IMR-90 (cell line): ENCODE measurements at regions not wholly inside any gene's neighbourhood (a gene's known extent, or its start where the extent isn't known, plus 50 kb on each side); places are given as distances from the start of the nearest gene placed in this dataset.

Experiments
- CEBPB ChIP-seq: IDR thresholded peaks from 2 replicates; pipeline ENCODE4 v1.6.1; 2012; ENCODE audit warnings: low read depth, low read length, improper control_type of control experiment
- FOS ChIP-seq: fragments of 150-350 bp; IDR thresholded peaks from 2 replicates; pipeline ENCODE4 v1.6.1; 2016; ENCODE audit warnings: low read depth, low read length
- MAFK ChIP-seq: IDR thresholded peaks from 2 replicates; pipeline ENCODE4 v1.6.1; 2012; ENCODE audit warnings: low read depth, low read length, improper control_type of control experiment
- MXI1 ChIP-seq: IDR thresholded peaks from 2 replicates; pipeline ENCODE4 v1.6.1; 2012; ENCODE audit warnings: low read depth, mild to moderate bottlenecking, low read length, moderate library complexity, borderline replicate concordance
- POLR2A ChIP-seq: IDR thresholded peaks from 2 replicates; pipeline ENCODE4 v1.6.1; 2012; ENCODE audit warnings: mild to moderate bottlenecking, low read depth, low read length
- RAD21 ChIP-seq: IDR thresholded peaks from 2 replicates; pipeline ENCODE4 v1.6.1; 2012; ENCODE audit warnings: low read length, improper control_type of control experiment
- SMC3 ChIP-seq: fragments of 150-350 bp; IDR thresholded peaks from 2 replicates; pipeline ENCODE4 v1.6.1; 2016; ENCODE audit warnings: low read depth, mild to moderate bottlenecking, antibody characterized with exemption, low read length, moderate library complexity
- TF ChIP-seq, protein P1 (sequence below): conservative IDR thresholded peaks from 2 replicates; pipeline ENCODE4 v1.5.1; 2012; ENCODE audit warnings: mild to moderate bottlenecking, low read depth, low read length, improper control_type of control experiment
- TF ChIP-seq, protein P2 (sequence below): fragments of 150-350 bp; IDR thresholded peaks from 2 replicates; pipeline ENCODE4 v1.6.1; 2016; ENCODE audit warnings: low read depth, mild to moderate bottlenecking, low read length, moderate library complexity, borderline replicate concordance

DNA sequence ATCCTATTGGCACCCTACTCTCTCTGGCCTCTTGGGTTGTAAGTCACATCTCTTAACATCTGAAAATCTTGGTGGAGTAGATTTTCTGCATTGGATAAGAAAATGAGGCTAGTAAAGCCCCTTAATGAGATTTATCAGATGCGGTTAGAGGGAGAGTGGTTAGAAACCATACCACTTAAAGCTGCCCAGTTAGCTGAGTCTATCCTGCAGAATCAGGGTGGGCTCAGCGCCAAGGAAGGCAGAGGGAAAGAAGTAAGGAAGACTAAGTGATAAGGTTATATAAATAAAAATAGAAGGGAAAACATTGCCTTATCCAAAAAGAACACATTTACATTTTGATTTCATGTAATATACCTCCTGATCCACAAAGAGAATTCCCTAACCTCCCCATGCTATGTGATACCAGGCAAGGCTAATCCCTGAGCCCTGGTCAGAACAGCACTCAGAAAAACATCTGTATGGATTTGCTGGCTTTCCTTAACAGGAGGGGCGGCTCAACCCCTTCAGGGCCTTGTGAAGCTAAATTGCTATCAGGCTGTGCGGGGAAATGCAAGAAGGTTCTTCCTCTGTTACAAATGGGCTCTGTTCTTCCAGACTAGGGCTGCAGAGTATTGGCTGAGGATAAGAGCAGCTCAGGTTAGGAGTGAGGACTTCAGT lies 101.7 kb downstream of the SNX19 start:
- TF ChIP-seq, protein P1, sequence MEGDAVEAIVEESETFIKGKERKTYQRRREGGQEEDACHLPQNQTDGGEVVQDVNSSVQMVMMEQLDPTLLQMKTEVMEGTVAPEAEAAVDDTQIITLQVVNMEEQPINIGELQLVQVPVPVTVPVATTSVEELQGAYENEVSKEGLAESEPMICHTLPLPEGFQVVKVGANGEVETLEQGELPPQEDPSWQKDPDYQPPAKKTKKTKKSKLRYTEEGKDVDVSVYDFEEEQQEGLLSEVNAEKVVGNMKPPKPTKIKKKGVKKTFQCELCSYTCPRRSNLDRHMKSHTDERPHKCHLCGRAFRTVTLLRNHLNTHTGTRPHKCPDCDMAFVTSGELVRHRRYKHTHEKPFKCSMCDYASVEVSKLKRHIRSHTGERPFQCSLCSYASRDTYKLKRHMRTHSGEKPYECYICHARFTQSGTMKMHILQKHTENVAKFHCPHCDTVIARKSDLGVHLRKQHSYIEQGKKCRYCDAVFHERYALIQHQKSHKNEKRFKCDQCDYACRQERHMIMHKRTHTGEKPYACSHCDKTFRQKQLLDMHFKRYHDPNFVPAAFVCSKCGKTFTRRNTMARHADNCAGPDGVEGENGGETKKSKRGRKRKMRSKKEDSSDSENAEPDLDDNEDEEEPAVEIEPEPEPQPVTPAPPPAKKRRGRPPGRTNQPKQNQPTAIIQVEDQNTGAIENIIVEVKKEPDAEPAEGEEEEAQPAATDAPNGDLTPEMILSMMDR: no peak
- TF ChIP-seq MXI1 (no peak), SMC3 (no peak), CEBPB (no peak), POLR2A (no peak), MAFK (no peak), FOS (no peak), RAD21 (no peak)
- TF ChIP-seq, protein P2, sequence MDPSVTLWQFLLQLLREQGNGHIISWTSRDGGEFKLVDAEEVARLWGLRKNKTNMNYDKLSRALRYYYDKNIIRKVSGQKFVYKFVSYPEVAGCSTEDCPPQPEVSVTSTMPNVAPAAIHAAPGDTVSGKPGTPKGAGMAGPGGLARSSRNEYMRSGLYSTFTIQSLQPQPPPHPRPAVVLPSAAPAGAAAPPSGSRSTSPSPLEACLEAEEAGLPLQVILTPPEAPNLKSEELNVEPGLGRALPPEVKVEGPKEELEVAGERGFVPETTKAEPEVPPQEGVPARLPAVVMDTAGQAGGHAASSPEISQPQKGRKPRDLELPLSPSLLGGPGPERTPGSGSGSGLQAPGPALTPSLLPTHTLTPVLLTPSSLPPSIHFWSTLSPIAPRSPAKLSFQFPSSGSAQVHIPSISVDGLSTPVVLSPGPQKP: no peak
